Kidney glomerular epithelial cell (primary cell): ENCODE measurements at regions not wholly inside any gene's neighbourhood (a gene's known extent, or its start where the extent isn't known, plus 50 kb on each side); places are given as distances from the start of the nearest gene placed in this dataset.
"Not testable (repeated sequence)": the region's sequence is repeated elsewhere in the genome, so short reads cannot be mapped to it uniquely, and the experiment has no call there.

Experiments
- DNase-seq: peaks from one replicate; lab custom pipeline; 2025; lab: John Stamatoyannopoulos, UW

- no peak for DNase-seq
These were observed 132.9 kb upstream of the LRIG1 start for GRCh38 chr3:66633402-66634381.

GRCh38 chr3:66638717-66639116 is 137.9 kb upstream of the LRIG1 start:
- DNase-seq = no peak

DNA sequence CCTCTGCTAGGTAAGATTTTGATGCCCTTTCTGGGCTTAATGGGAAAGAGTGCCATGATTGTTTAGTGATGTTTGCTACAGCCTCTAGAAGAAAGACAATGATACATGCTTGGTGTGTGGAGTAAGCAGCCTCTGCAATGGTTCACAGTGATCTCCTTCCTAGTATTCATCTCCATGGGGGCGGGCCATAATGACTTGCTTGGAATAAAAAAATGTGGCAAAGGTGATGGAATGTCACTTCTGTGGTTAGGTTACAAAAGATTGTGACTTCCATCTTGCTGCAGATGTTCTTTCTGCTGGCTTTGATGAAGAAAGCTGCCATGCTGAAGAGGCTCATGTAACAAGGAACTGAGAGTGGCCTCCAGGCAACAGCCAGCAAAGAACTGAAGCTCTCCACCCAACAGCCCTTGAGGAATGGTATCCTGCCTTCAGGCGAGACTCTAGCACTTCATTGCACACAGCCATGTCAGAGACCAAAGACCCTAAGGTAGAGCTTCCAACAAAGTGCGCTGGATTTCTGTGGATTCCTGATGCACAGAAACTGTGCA is 139.1 kb upstream of the LRIG1 start:
- no peak for DNase-seq

- no peak for DNase-seq
These were observed 141.2 kb upstream of the LRIG1 start for GRCh38 chr3:66642019-66642418.

DNA sequence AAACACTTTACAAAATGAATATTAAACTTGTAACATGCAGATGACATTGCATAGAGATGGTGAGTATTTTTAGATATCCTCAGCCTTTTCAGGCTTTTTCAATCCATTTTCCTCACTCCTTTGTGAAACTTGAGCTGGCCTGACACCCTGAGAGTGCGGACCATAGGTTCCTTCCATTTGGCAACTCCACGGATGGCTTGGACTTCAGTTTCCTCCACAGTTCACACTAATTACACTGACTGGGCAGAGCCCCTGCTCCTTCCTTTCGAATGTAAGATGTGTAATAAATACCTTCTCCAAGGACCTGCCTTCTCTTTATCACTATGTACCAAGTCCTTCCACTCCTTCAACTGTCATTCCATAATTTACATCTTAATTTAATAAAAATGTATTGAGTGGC is 141.7 kb upstream of the LRIG1 start:
- DNase-seq = no peak

DNA sequence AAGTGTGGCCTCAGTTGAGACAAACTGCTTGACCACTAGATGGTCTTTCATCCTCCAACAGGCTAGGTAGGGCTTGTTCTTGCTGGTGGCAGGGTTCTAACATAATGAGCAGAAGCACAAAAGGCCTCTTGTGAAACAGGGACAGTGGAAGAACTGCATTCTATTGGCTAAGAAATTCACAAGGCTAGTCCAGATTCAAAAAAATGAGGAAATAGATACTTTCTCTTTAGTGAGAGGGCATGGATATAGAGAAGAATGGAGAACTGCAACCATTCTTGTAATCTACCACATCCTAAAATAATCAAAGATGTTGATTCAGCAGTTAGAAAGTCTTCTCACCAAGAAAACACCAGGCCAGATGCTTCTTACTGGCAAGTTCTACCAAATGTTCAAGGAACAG is 143.7 kb upstream of the LRIG1 start:
- no peak for DNase-seq

DNA sequence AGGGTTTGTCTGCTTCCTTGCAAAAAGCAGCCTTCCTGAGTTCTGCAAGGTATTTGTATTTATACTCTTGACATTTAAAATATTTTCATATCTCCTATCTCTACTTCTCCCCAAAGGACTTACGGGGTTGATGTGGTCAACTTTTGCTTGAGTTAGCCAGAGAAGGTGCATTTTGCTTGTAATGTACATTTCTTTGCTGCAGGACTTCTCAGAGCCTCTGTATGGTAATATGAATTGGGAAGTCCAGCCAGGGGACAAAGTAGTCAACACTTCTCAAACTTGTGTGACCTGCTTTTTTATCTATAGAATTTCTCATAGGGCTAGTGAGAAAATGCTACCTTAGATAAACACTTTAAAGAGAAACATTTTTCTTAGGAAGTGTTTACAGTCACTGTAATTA is 148.2 kb upstream of the LRIG1 start:
- DNase-seq = no peak

DNA sequence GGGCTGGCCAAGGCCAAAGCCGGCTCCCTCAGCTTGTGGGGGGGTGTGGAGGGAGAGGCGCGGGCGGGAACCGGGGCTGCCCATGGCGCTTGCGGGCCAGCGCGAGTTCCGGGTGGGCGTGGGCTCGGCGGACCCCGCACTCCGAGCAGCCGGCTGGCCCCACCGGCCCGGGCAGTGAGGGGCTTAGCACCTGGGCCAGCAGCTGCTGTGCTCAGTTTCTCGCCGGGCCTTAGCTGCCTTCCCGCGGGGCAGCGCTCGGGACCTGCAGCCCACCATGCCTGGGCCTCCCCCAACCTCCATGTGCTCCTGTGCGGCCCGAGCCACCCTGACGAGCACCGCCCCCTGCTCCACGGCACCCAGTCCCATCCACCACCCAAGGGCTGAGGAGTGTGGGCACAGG is 150.7 kb upstream of the LRIG1 start:
- not testable (repeated sequence) for DNase-seq

GRCh38 chr3:66652100-66652499 is 151.3 kb upstream of the LRIG1 start:
- not testable (repeated sequence) for DNase-seq

DNA sequence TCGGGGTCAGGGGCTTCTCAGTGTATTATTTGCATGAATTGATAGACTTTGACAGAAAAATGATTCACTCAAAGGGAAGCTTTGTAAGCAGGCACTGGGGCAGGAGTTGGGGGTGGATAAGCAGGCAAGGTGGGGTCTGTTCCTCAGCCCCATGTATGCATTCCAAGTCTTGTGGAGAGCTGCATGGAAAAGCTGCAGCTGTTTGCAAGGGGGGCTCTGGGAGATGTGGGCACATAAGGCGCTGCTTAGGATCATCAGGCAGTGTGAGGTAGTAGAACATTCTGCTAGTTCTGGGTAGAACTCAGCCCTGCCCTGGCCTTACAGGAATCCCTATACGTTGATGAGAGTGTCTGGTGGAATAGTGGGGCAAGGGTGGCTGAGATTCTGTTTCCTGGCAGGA is 154.2 kb upstream of the LRIG1 start:
- no peak for DNase-seq

DNA sequence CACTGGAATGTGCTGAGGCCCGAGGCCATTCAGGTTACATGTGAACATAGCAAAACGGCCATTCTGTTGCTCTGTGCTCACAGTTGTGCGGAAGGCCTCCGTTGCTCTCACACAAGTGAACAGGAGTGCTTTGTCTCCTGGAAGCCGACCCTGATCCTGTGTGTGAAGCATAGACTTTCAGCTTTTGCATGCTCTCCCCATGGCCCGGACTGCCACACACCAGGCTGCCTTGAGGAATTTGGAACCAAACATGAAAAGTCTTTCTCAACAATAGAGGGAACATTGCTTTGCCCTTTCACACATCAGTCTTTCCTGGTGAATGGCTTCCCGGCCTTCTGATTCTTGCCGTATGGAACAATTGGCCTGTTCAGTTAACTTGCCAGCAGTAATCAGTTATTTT is 154.8 kb upstream of the LRIG1 start:
- DNase-seq = no peak

DNA sequence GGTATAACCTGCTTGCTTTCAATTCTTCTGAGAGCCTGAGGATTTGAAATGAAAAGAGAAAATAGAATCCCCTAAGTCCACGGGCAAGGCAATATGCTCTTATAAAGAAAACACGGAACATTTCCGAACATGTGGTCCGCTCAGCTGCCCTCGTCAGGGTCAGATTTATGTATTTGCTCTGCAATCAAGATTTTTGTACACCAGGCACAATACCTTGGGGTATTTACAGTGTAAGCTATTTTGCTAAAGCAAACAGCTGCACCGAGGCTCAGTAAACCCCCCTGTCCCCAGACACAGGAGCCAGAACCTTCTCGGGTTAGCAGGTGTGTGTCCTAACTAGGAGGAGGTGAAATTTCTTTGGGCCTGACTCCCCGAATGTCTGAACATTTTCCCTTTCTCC is 155.8 kb upstream of the LRIG1 start:
- no peak for DNase-seq

- DNase-seq = no peak
These were observed 158.2 kb upstream of the LRIG1 start for GRCh38 chr3:66659056-66659455.

DNA sequence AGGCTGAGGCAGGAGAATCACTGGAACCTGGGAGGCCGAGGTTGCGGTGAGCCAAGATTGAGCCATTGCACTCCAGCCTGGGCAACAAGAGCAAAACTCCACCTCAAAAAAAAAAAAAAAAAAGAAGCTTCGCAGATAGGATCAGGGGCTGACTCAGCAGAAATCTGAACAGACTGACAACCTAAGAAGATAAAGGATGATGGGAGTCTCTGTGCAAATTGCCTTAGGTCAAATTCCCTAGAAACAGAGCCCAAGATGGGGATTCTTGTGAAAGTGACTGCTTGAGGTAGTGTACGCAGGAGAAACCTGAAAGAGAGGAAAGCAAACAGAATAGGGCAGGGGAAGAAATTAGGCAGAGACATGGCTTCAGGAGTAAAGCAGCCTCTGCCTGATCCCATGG is 160.8 kb upstream of the LRIG1 start:
- DNase-seq = no peak

DNA sequence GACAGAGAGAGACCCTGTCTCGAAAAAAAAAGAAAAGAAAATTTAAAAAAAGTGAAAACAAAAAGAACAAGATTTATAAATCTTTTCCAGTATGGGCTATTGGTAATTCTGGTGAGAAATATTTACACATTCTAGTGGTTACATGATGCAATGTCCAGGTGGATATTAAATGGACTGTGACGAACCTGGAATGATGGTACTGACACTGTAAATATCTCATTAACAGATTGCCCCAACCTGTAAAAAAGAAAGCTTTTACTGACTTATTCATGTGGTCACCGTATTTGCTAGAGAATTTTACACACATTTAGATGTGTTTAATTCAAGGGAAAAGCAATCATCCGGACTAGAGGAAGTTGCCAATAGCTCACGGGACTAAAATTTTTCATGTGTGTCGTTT is 162.1 kb upstream of the LRIG1 start:
- no peak for DNase-seq

GRCh38 chr3:66665021-66665695 is 164.3 kb upstream of the LRIG1 start:
- no peak for DNase-seq

DNA sequence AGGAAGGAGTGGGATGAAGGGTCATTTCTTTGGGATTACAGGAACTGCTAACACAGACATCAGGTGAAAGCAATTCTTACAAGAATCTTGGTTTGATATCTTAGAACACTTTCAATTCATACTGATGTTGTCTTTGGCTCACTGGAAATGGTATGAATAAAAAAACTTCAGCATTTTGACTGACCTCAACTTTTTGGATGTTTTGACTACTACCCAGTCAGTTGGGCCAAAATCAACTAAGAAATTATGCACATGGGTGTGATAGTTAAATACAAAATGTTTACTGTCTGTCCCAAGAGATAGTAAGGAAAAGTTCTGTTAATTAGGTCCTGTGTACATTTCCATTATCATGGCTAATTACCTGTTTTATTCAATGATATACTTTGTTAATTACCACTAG is 165.5 kb upstream of the LRIG1 start:
- DNase-seq = no peak

DNA sequence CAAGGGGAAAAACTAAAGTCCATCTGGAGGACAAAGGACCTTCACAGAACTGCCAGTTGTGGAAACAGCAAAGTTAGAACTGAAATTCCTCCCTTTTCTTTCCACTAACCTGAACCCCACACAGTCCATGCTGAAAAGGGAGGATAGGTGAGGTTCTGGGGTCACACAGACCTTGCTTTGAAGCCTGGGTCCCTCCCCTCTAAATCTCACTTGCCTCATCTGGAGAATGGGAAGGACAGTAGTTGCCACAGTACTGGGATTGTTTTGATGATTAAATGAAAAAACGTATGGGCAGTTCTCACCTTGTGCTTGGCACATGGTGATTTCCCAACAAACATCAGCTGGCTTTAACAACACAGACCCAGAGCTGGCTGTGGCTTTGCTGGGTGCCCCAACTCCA is 166.4 kb upstream of the LRIG1 start:
- DNase-seq = no peak

DNA sequence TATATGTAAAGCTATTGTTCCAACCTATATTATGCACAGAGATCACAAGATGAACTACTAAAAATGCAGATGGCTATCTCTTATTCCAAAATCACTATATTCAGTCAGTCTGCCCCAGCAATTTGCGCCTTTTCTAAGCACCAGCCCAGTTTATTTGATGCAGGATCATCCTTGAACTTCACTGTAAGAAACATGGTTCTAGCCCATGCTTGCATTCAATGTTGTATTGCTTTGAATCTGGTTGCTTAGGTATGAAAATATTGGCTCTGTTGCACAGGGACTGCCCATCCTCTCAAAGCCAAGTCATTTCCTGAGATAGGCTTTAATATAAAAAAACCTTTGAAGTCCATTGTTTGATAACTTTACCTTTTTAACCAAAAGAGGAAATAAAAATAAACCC is 170.5 kb upstream of the LRIG1 start:
- DNase-seq = no peak

- DNase-seq = no peak
These were observed 172.0 kb upstream of the LRIG1 start for GRCh38 chr3:66672830-66673229.

DNA sequence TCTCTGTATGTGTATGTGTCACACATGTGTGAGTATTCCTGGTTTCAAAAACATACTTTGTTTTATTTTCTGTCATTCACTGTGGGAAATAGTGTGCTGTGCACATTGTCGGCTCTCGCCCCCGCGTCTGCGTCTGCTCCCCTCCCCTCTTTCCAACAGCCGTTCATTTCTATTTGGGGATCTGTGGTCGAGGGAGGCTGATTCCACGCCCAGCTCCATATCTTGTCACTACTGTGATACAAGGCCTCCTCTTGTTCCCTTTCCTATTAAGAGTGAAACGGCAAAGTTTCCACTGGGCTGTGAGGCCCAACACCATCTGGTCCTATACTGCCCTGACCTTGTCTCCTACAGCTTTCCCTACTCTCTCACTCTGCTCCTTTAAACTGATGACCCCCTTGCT is 172.5 kb upstream of the LRIG1 start:
- no peak for DNase-seq

DNA sequence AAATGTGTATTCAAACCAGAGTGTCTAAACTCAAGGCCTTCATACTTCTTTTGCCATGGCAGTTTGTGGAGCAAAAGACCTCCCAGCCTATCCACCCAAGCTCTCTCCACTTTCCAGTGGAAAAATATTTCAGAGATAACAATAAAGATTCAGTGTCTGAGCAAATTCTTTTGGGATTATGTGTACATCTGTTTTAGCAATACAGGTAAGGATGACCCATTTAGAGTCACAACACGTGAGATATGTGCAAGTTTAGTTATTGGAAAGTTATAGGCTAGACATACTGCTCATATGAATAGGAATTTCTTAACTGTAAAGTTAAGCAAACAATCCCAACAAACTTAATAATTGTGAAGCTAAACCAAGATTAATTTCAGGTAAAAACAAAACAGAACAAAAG is 174.5 kb upstream of the LRIG1 start:
- DNase-seq = no peak
